ENCODE measurements at regions not wholly inside any gene's neighbourhood (a gene's known extent, or its start where the extent isn't known, plus 50 kb on each side); places are given as distances from the start of the nearest gene placed in this dataset.

DNA sequence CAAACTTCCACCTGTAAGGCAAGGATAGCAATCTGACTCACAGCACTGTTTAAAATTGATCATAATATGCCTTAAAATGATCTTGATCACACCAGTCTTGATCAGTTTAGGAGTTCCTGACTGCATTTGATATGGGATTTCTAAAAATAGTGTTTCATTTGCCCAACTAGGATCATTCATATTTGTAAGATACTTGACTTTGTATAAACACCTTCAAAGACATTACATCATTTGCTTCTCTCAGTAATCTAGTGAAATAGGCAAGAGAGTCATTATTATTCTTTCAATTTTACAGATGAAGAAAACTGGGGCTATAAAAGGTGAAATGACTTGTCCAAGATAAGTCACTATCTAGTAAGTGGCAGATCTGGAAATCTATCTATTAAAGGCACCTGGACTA lies 521.1 kb downstream of the GATA3 start:
- no peak overlapping the region for H3K9ac ChIP-seq (ENCODE audit: low read length in 2 of 2)
- no peak overlapping the region for H3K27ac ChIP-seq (ENCODE audit: low read length)
- H3K27me3 ChIP-seq (ENCODE audit: control insufficient read depth in 1 of 2, insufficient read depth in 2 of 2, low read length in 2 of 2): no peaks in the 10 kb centered on the region
- H3K36me3 ChIP-seq (ENCODE audit: control insufficient read depth in 2 of 2, insufficient read depth in 2 of 2, low read length in 2 of 2): no peaks in the 10 kb centered on the region
- no peaks in the 10 kb centered on the region for H3K9me3 ChIP-seq (ENCODE audit: control insufficient read depth in 2 of 2, low read length in 2 of 2)
- no peak overlapping the region for H3K4me3 ChIP-seq (ENCODE audit: low read length in 2 of 2)
- no peaks in the 10 kb centered on the region for H3K4me1 ChIP-seq (ENCODE audit: control insufficient read depth, insufficient read depth, low read length)

- Histone ChIP-seq H3K4me1 (ENCODE audit: control insufficient read depth, insufficient read depth, low read length) (no peaks in the 10 kb centered on the region), H3K36me3 (ENCODE audit: control insufficient read depth in 2 of 2, insufficient read depth in 2 of 2, low read length in 2 of 2) (no peaks in the 10 kb centered on the region), H3K9me3 (ENCODE audit: control insufficient read depth in 2 of 2, low read length in 2 of 2) (no peaks in the 10 kb centered on the region), H3K9ac (ENCODE audit: low read length in 2 of 2) (no peak overlapping the region), H3K27me3 (ENCODE audit: control insufficient read depth in 1 of 2, insufficient read depth in 2 of 2, low read length in 2 of 2) (no peaks in the 10 kb centered on the region), H3K27ac (ENCODE audit: low read length) (no peak overlapping the region), H3K4me3 (ENCODE audit: low read length in 2 of 2) (no peak overlapping the region)
Measured at GRCh38 chr10:8576281-8576680, 521.8 kb downstream of the GATA3 start.

- no peaks in the 10 kb centered on the region for H3K4me1 ChIP-seq (ENCODE audit: control insufficient read depth, insufficient read depth, low read length)
- no peaks in the 10 kb centered on the region for H3K36me3 ChIP-seq (ENCODE audit: control insufficient read depth in 2 of 2, insufficient read depth in 2 of 2, low read length in 2 of 2)
- no peak overlapping the region for H3K4me3 ChIP-seq (ENCODE audit: low read length in 2 of 2)
- no peaks in the 10 kb centered on the region for H3K27me3 ChIP-seq (ENCODE audit: control insufficient read depth in 1 of 2, insufficient read depth in 2 of 2, low read length in 2 of 2)
- no peaks in the 10 kb centered on the region for H3K9me3 ChIP-seq (ENCODE audit: control insufficient read depth in 2 of 2, low read length in 2 of 2)
- no peak overlapping the region for H3K9ac ChIP-seq (ENCODE audit: low read length in 2 of 2)
- no peak overlapping the region for H3K27ac ChIP-seq (ENCODE audit: low read length)
Measured at GRCh38 chr10:8576911-8577310, 522.4 kb downstream of the GATA3 start.

GRCh38 chr10:8577686-8578085 lies 523.2 kb downstream of the GATA3 start:
- H3K36me3 ChIP-seq (ENCODE audit: control insufficient read depth in 2 of 2, insufficient read depth in 2 of 2, low read length in 2 of 2): no peaks in the 10 kb centered on the region
- H3K27me3 ChIP-seq (ENCODE audit: control insufficient read depth in 1 of 2, insufficient read depth in 2 of 2, low read length in 2 of 2): no peaks in the 10 kb centered on the region
- H3K4me3 ChIP-seq (ENCODE audit: low read length in 2 of 2): no peak overlapping the region
- no peaks in the 10 kb centered on the region for H3K9me3 ChIP-seq (ENCODE audit: control insufficient read depth in 2 of 2, low read length in 2 of 2)
- no peak overlapping the region for H3K9ac ChIP-seq (ENCODE audit: low read length in 2 of 2)
- H3K4me1 ChIP-seq (ENCODE audit: control insufficient read depth, insufficient read depth, low read length): no peaks in the 10 kb centered on the region
- no peak overlapping the region for H3K27ac ChIP-seq (ENCODE audit: low read length)

GRCh38 chr10:8581521-8582225 lies 527.2 kb downstream of the GATA3 start:
- Histone ChIP-seq H3K9ac (ENCODE audit: low read length in 2 of 2) (no peak overlapping the region), H3K9me3 (ENCODE audit: control insufficient read depth in 2 of 2, low read length in 2 of 2) (no peaks in the 10 kb centered on the region), H3K4me3 (ENCODE audit: low read length in 2 of 2) (no peak overlapping the region), H3K27ac (ENCODE audit: low read length) (no peak overlapping the region), H3K36me3 (ENCODE audit: control insufficient read depth in 2 of 2, insufficient read depth in 2 of 2, low read length in 2 of 2) (no peaks in the 10 kb centered on the region), H3K4me1 (ENCODE audit: control insufficient read depth, insufficient read depth, low read length) (no peaks in the 10 kb centered on the region), H3K27me3 (ENCODE audit: control insufficient read depth in 1 of 2, insufficient read depth in 2 of 2, low read length in 2 of 2) (no peaks in the 10 kb centered on the region)

GRCh38 chr10:8583096-8583495 lies 528.6 kb downstream of the GATA3 start:
- no peaks in the 10 kb centered on the region for H3K9me3 ChIP-seq (ENCODE audit: control insufficient read depth in 2 of 2, low read length in 2 of 2)

GRCh38 chr10:8584666-8585065 lies 530.2 kb downstream of the GATA3 start:
- no peak overlapping the region for H3K9ac ChIP-seq (ENCODE audit: low read length in 2 of 2)

More at GRCh38 chr10:8583096-8583495, 528.6 kb downstream of the GATA3 start:
- Histone ChIP-seq H3K9ac (ENCODE audit: low read length in 2 of 2) (no peak overlapping the region), H3K36me3 (ENCODE audit: control insufficient read depth in 2 of 2, insufficient read depth in 2 of 2, low read length in 2 of 2) (no peaks in the 10 kb centered on the region), H3K4me1 (ENCODE audit: control insufficient read depth, insufficient read depth, low read length) (no peaks in the 10 kb centered on the region), H3K27me3 (ENCODE audit: control insufficient read depth in 1 of 2, insufficient read depth in 2 of 2, low read length in 2 of 2) (no peaks in the 10 kb centered on the region), H3K4me3 (ENCODE audit: low read length in 2 of 2) (no peak overlapping the region), H3K27ac (ENCODE audit: low read length) (no peak overlapping the region)

DNA sequence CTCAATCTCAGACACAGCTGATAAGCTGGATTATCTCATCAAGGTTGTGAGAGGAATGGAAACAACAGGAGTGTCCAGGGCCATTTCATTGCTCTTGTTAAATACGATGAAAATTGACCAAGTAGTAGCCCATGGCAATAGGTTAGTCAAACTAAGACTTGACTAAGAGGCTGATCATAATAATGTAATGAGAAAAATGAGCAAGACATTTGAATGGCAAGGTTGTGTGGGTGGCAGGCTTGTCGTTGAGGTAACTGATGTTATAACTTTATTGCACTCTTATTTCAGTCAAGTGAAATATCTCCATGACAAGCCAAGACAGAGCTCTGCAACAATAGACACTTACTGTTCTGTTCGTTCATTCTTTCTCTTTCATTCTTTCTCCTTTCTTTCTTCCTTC lies 532.0 kb downstream of the GATA3 start:
- Histone ChIP-seq H3K4me3 (ENCODE audit: low read length in 2 of 2) (no peak overlapping the region), H3K9ac (ENCODE audit: low read length in 2 of 2) (no peak overlapping the region), H3K27me3 (ENCODE audit: control insufficient read depth in 1 of 2, insufficient read depth in 2 of 2, low read length in 2 of 2) (no peaks in the 10 kb centered on the region), H3K27ac (ENCODE audit: low read length) (no peak overlapping the region), H3K4me1 (ENCODE audit: control insufficient read depth, insufficient read depth, low read length) (no peaks in the 10 kb centered on the region), H3K9me3 (ENCODE audit: control insufficient read depth in 2 of 2, low read length in 2 of 2) (no peaks in the 10 kb centered on the region), H3K36me3 (ENCODE audit: control insufficient read depth in 2 of 2, insufficient read depth in 2 of 2, low read length in 2 of 2) (no peaks in the 10 kb centered on the region)

More at GRCh38 chr10:8584666-8585065, 530.2 kb downstream of the GATA3 start:
- Histone ChIP-seq H3K27me3 (ENCODE audit: control insufficient read depth in 1 of 2, insufficient read depth in 2 of 2, low read length in 2 of 2) (no peaks in the 10 kb centered on the region), H3K9me3 (ENCODE audit: control insufficient read depth in 2 of 2, low read length in 2 of 2) (no peaks in the 10 kb centered on the region), H3K27ac (ENCODE audit: low read length) (no peak overlapping the region), H3K4me3 (ENCODE audit: low read length in 2 of 2) (no peak overlapping the region), H3K36me3 (ENCODE audit: control insufficient read depth in 2 of 2, insufficient read depth in 2 of 2, low read length in 2 of 2) (no peaks in the 10 kb centered on the region), H3K4me1 (ENCODE audit: control insufficient read depth, insufficient read depth, low read length) (no peaks in the 10 kb centered on the region)

DNA sequence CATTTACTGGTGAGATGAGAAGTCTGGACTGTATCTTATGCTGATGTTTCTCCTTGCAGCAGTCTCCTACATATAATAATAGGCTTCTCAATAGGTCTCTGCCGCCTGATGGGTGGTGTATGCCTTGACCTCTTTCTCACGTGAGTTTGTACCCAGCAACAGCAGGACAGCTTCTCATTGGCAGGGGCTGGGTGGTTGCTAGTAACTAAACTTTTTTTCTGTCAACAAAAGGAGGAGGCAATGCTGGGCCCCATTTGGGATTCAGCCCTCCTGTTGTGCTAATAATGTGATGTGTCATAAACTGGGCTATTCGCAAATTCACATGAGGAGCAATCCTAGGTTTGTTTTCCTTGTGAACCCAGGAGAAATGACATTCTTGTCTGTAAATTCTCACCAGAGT lies 533.6 kb downstream of the GATA3 start:
- Histone ChIP-seq H3K27ac (ENCODE audit: low read length) (no peak overlapping the region), H3K4me1 (ENCODE audit: control insufficient read depth, insufficient read depth, low read length) (no peaks in the 10 kb centered on the region)

DNA sequence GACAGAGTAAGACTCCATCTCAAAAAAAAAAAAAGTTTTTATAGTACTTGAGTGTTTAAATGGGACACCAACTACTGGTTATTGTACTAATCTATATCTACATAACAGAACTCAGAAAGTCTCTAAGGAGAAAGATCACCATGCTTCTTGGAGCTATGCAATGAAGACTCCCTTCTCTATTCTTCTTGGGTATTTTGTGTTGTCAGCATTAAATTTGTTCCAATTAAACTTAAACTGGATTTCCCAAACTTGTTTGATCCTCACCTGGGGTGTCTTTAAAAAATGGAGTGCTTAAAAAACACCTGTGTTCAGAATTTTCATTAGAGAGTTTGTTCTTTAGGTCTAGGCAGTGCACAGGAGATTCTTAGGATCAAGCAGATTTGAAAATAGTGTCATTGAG lies 536.0 kb downstream of the GATA3 start:
- H3K4me3 ChIP-seq (ENCODE audit: low read length in 2 of 2): no peak overlapping the region
- H3K36me3 ChIP-seq (ENCODE audit: control insufficient read depth in 2 of 2, insufficient read depth in 2 of 2, low read length in 2 of 2): no peaks in the 10 kb centered on the region
- H3K27me3 ChIP-seq (ENCODE audit: control insufficient read depth in 1 of 2, insufficient read depth in 2 of 2, low read length in 2 of 2): no peaks in the 10 kb centered on the region
- no peak overlapping the region for H3K9ac ChIP-seq (ENCODE audit: low read length in 2 of 2)
- no peaks in the 10 kb centered on the region for H3K4me1 ChIP-seq (ENCODE audit: control insufficient read depth, insufficient read depth, low read length)
- H3K27ac ChIP-seq (ENCODE audit: low read length): no peak overlapping the region
- no peaks in the 10 kb centered on the region for H3K9me3 ChIP-seq (ENCODE audit: control insufficient read depth in 2 of 2, low read length in 2 of 2)

More for the DNA sequence above, 533.6 kb downstream of the GATA3 start:
- H3K4me3 ChIP-seq (ENCODE audit: low read length in 2 of 2): no peak overlapping the region
- no peak overlapping the region for H3K9ac ChIP-seq (ENCODE audit: low read length in 2 of 2)
- no peaks in the 10 kb centered on the region for H3K9me3 ChIP-seq (ENCODE audit: control insufficient read depth in 2 of 2, low read length in 2 of 2)
- no peaks in the 10 kb centered on the region for H3K36me3 ChIP-seq (ENCODE audit: control insufficient read depth in 2 of 2, insufficient read depth in 2 of 2, low read length in 2 of 2)
- no peaks in the 10 kb centered on the region for H3K27me3 ChIP-seq (ENCODE audit: control insufficient read depth in 1 of 2, insufficient read depth in 2 of 2, low read length in 2 of 2)

DNA sequence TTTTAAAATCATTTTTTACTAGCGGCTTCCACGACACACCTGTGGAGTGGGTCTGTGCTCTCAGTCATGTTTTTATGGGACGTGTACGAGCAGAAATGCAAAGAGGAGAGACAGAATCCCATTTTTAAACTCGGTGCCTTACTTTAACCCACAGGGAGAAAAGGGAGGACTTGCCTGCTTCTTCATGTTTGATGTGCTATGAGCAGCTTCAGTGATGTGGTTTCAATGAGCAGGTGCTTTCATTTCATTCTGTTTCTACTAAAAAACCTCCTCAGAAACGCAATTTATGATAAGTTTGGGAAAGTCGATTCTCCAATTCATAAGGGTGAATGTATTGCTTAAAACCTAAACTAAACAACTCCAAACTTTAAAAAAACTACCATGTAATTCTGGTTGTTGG lies 537.2 kb downstream of the GATA3 start:
- H3K27me3 ChIP-seq (ENCODE audit: control insufficient read depth in 1 of 2, insufficient read depth in 2 of 2, low read length in 2 of 2): no peaks in the 10 kb centered on the region
- no peak overlapping the region for H3K27ac ChIP-seq (ENCODE audit: low read length)
- H3K4me1 ChIP-seq (ENCODE audit: control insufficient read depth, insufficient read depth, low read length): no peaks in the 10 kb centered on the region
- no peak overlapping the region for H3K9ac ChIP-seq (ENCODE audit: low read length in 2 of 2)
- no peak overlapping the region for H3K4me3 ChIP-seq (ENCODE audit: low read length in 2 of 2)
- no peaks in the 10 kb centered on the region for H3K36me3 ChIP-seq (ENCODE audit: control insufficient read depth in 2 of 2, insufficient read depth in 2 of 2, low read length in 2 of 2)
- H3K9me3 ChIP-seq (ENCODE audit: control insufficient read depth in 2 of 2, low read length in 2 of 2): no peaks in the 10 kb centered on the region
